ENCODE measurements at regions not wholly inside any gene's neighbourhood (a gene's known extent, or its start where the extent isn't known, plus 50 kb on each side); places are given as distances from the start of the nearest gene placed in this dataset.

GRCh38 chr13:44694842-44695241 lies 118.7 kb upstream of the TSC22D1 start:
- no peak for TF ChIP-seq CTCF (conservative IDR thresholded peaks at IDR 0.05; ENCODE audit: low read depth, low read length)
- TF ChIP-seq EZH2 (IDR thresholded peaks at IDR 0.05; ENCODE audit: borderline replicate concordance, low read depth, low read length, poor library complexity, severe bottlenecking): no peak
